OCI-LY1 (cell line): ENCODE measurements at regions not wholly inside any gene's neighbourhood (a gene's known extent, or its start where the extent isn't known, plus 50 kb on each side); places are given as distances from the start of the nearest gene placed in this dataset.

Experiments used
- H2AFZ ChIP-seq: fragments of 200-600 bp; sonication (generic), shearing (Covaris generic); 2 replicates; pipeline ENCODE4 v1.6.0; 2014; ENCODE audit warnings: antibody characterized with exemption, mild to moderate bottlenecking, low read length
- H3F3A ChIP-seq: fragments of 200-600 bp; sonication (generic), shearing (Covaris generic); 2 replicates; pipeline ENCODE4 v1.6.0; 2014; ENCODE audit warnings: mild to moderate bottlenecking, antibody characterized with exemption, low read length, moderate library complexity; ENCODE audit not compliant: insufficient read depth
- H3K27ac ChIP-seq: fragments of 200-600 bp; sonication (generic); 2 replicates; pipeline ENCODE4 v1.5.1; 2014; ENCODE audit warnings: low read length, mixed run types, mild to moderate bottlenecking, low read depth; ENCODE audit not compliant: poor library complexity, severe bottlenecking
- H3K27me3 ChIP-seq: fragments of 200-600 bp; sonication (generic); 2 replicates; pipeline ENCODE4 v1.6.0; 2014; ENCODE audit warnings: antibody characterized with exemption, mild to moderate bottlenecking, low read length, moderate library complexity; ENCODE audit not compliant: insufficient read depth
- H3K36me3 ChIP-seq: fragments of 200-600 bp; sonication (generic); 2 replicates; pipeline ENCODE4 v1.6.1; 2014; ENCODE audit warnings: mild to moderate bottlenecking, antibody characterized with exemption, low read length, moderate library complexity, mixed read lengths; ENCODE audit not compliant: insufficient read depth
- H3K4me1 ChIP-seq: fragments of 200-600 bp; sonication (generic); 2 replicates; pipeline ENCODE4 v1.5.1; 2014; ENCODE audit warnings: mild to moderate bottlenecking, low read length, moderate library complexity; ENCODE audit not compliant: insufficient read depth, severe bottlenecking
- H3K4me2 ChIP-seq: fragments of 200-600 bp; sonication (generic), shearing (Covaris generic); 2 replicates; pipeline ENCODE4 v1.6.1; 2014; ENCODE audit warnings: low read length
- H3K4me3 ChIP-seq: fragments of 200-600 bp; sonication (generic); 2 replicates; pipeline ENCODE4 v1.5.1; 2014; ENCODE audit warnings: low read length, low read depth, mild to moderate bottlenecking, mixed read lengths; ENCODE audit not compliant: poor library complexity, severe bottlenecking
- H3K79me2 ChIP-seq: fragments of 200-600 bp; shearing (Covaris generic); 2 replicates; pipeline ENCODE4 v1.6.1; 2016; ENCODE audit warnings: mixed run types, low read length, mixed read lengths; ENCODE audit not compliant: insufficient read depth
- H3K9ac ChIP-seq: fragments of 200-600 bp; sonication (generic), shearing (Covaris generic); 2 replicates; pipeline ENCODE4 v1.6.1; 2014; ENCODE audit warnings: mild to moderate bottlenecking, low read length, mixed read lengths
- H3K9me2 ChIP-seq: fragments of 200-600 bp; sonication (generic), shearing (Covaris generic); 2 replicates; pipeline ENCODE4 v1.6.1; 2014; ENCODE audit warnings: low read depth, mild to moderate bottlenecking, low read length, mixed read lengths
- H3K9me3 ChIP-seq: fragments of 200-600 bp; shearing (Covaris generic); 2 replicates; pipeline ENCODE4 v1.6.1; 2014; ENCODE audit warnings: low read length, mixed read lengths
- H4K20me1 ChIP-seq: fragments of 200-600 bp; sonication (generic), shearing (Covaris generic); 2 replicates; pipeline ENCODE4 v1.6.0; 2016; ENCODE audit warnings: mild to moderate bottlenecking, low read length; ENCODE audit not compliant: insufficient read depth
- EZH2 ChIP-seq: fragments of 200-600 bp; sonication (generic), shearing (Covaris generic); IDR thresholded peaks from 2 replicates; pipeline ENCODE4 v1.8.0; 2017; ENCODE audit warnings: borderline replicate concordance, mixed run types, mild to moderate bottlenecking, antibody characterized with exemption, low read length, moderate library complexity, mixed read lengths
- TF ChIP-seq, protein P1 (sequence below): fragments of 200-600 bp; sonication (generic), shearing (Covaris generic); IDR thresholded peaks from 2 replicates; pipeline ENCODE4 v1.5.1; 2017; ENCODE audit warnings: mild to moderate bottlenecking, antibody characterized with exemption, low read length, moderate library complexity, mixed read lengths

DNA sequence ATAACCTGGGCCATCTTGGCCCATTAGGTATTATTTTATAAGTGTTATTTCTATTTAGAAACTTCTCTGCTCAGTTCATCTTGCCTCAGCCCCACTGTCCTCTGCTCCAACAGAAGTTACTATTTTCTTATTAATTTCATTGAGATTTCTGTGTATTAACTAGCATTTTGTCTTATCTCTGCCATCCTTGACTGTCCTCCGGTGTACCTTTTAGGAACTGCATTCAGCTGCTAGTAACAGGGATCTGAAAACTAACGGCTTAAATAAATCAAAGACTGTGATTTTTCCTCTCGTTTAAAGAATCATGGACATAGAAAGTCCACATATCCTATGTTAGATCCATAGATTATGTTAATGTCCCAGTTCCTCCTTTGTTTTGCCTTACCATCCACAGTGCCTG, 382.5 kb downstream of the MATN1 start:
- no peaks in the 10 kb centered on the region for H3K36me3 ChIP-seq
- no peak for TF ChIP-seq EZH2
- TF ChIP-seq, protein P1, sequence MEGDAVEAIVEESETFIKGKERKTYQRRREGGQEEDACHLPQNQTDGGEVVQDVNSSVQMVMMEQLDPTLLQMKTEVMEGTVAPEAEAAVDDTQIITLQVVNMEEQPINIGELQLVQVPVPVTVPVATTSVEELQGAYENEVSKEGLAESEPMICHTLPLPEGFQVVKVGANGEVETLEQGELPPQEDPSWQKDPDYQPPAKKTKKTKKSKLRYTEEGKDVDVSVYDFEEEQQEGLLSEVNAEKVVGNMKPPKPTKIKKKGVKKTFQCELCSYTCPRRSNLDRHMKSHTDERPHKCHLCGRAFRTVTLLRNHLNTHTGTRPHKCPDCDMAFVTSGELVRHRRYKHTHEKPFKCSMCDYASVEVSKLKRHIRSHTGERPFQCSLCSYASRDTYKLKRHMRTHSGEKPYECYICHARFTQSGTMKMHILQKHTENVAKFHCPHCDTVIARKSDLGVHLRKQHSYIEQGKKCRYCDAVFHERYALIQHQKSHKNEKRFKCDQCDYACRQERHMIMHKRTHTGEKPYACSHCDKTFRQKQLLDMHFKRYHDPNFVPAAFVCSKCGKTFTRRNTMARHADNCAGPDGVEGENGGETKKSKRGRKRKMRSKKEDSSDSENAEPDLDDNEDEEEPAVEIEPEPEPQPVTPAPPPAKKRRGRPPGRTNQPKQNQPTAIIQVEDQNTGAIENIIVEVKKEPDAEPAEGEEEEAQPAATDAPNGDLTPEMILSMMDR, result no peak
- H2AFZ ChIP-seq, result no peak overlapping the region
- H3K9ac ChIP-seq, result no peak overlapping the region
- no peaks in the 10 kb centered on the region for H3K79me2 ChIP-seq
- H3K4me3 ChIP-seq, result no peak overlapping the region
- peaks cover 4% of the 10 kb centered on the region; the same call in 1 of the 2 replicates for H3K9me3 ChIP-seq
- no peaks in the 10 kb centered on the region for H3K9me2 ChIP-seq
- no peak overlapping the region for H3K4me2 ChIP-seq
- H3K4me1 ChIP-seq, result no peaks in the 10 kb centered on the region
- no peak overlapping the region for H3K27ac ChIP-seq
- no peaks in the 10 kb centered on the region for H3K27me3 ChIP-seq
- H3F3A ChIP-seq, result no peaks in the 10 kb centered on the region
- H4K20me1 ChIP-seq, result no peaks in the 10 kb centered on the region

DNA sequence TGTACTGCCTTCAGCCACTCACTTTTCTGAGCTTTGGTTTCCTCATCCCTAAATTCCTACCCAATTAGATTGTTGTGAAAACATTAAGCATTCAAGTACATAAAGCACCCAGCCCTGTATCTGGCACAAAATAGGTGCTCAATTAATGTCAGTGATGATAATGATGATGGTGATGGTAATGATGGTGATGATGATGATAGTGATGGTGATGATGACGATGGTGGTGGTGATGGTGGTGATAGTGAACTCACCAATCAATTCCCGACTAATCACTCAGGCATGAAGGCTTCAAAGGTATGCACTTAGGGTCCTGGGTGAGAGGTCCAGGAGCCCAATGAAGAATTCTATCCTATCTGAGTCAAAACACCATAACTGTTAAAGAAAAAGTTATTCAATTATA, 383.5 kb downstream of the MATN1 start:
- no peaks in the 10 kb centered on the region for H3F3A ChIP-seq
- peaks cover 4% of the 10 kb centered on the region; the same call in 1 of the 2 replicates for H3K9me3 ChIP-seq
- H4K20me1 ChIP-seq, result no peaks in the 10 kb centered on the region
- H3K9ac ChIP-seq, result no peak overlapping the region
- no peaks in the 10 kb centered on the region for H3K79me2 ChIP-seq
- H3K9me2 ChIP-seq, result no peaks in the 10 kb centered on the region
- no peak overlapping the region for H2AFZ ChIP-seq
- no peak overlapping the region for H3K4me2 ChIP-seq
- TF ChIP-seq, protein P1, result no peak
- no peak for TF ChIP-seq EZH2
- no peak overlapping the region for H3K27ac ChIP-seq
- H3K36me3 ChIP-seq, result no peaks in the 10 kb centered on the region
- H3K4me3 ChIP-seq, result no peak overlapping the region
- H3K27me3 ChIP-seq, result no peaks in the 10 kb centered on the region
- H3K4me1 ChIP-seq, result no peaks in the 10 kb centered on the region

DNA sequence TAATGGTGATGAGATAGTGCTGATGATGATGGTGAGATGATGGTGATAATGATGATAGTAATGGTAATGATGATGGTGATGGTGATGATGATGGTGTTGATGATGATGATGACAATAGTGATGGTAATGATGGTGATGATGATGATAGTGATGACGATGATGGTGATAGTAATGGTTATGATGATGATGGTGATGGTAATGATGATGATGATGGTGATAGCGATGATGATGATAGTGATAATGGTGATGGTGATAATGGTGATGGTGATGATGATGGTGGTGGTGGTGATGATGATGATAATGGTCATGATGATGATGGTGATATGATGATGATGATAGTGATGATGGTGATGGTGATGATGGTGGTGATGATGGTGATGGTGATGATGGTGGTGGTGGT, 384.6 kb downstream of the MATN1 start:
- TF ChIP-seq EZH2, result no peak
- TF ChIP-seq, protein P1, result no peak
- H3K27ac ChIP-seq, result no peak overlapping the region

More for the DNA sequence above, 384.6 kb downstream of the MATN1 start:
- Histone ChIP-seq H3K9me3 (peaks cover 4% of the 10 kb centered on the region; the same call in 1 of the 2 replicates), H3K4me1 (no peaks in the 10 kb centered on the region), H3K9ac (no peak overlapping the region), H3K27me3 (no peaks in the 10 kb centered on the region), H3K9me2 (no peaks in the 10 kb centered on the region), H3K4me3 (no peak overlapping the region), H3K4me2 (no peak overlapping the region), H4K20me1 (no peaks in the 10 kb centered on the region), H3K36me3 (no peaks in the 10 kb centered on the region), H3K79me2 (no peaks in the 10 kb centered on the region), H2AFZ (no peak overlapping the region), H3F3A (no peaks in the 10 kb centered on the region)
